ENCODE measurements at regions not wholly inside any gene's neighbourhood (a gene's known extent, or its start where the extent isn't known, plus 50 kb on each side); places are given as distances from the start of the nearest gene placed in this dataset.

- Histone ChIP-seq H3K36me3 (no peaks in the 10 kb centered on the region), H3K27me3 (peaks cover 0 to 20% (median 3%) of the 10 kb centered on the region in 4 donors), H3K27ac (no peak overlapping the region), H3K9me3 (no peaks in the 10 kb centered on the region), H3K4me1 (peaks cover 16 to 20% (median 18%) of the 10 kb centered on the region in 4 donors), H3K4me3 (no peak overlapping the region)
- DNase-seq = no peak
- ATAC-seq (ENCODE audit: low FRiP score in 2 of 2) = no peak
- WGBS, 2 donors = 79 to 83% methylated on average over 1 of the region's 1 CpG
- TF ChIP-seq EP300 (IDR thresholded peaks at IDR 0.05) = no peak
- no peak for TF ChIP-seq POLR2AphosphoS5 (IDR thresholded peaks at IDR 0.05)
- TF ChIP-seq CTCF (IDR thresholded peaks at IDR 0.05) = no peak
- TF ChIP-seq POLR2A (IDR thresholded peaks at IDR 0.05) = no peak
Observed at GRCh38 chr11:119580751-119581150, 148.2 kb downstream of the NECTIN1 start.

- H3K4me3 ChIP-seq = no peak overlapping the region
- ATAC-seq (ENCODE audit: low FRiP score in 2 of 2) (no peak), DNase-seq (no peak)
- H3K27ac ChIP-seq = no peak overlapping the region
- WGBS, 2 donors = 73 to 86% methylated on average over 3 of the region's 3 CpGs
- TF ChIP-seq POLR2AphosphoS5 (IDR thresholded peaks at IDR 0.05) (no peak), CTCF (IDR thresholded peaks at IDR 0.05) (no peak), POLR2A (IDR thresholded peaks at IDR 0.05) (no peak), EP300 (IDR thresholded peaks at IDR 0.05) (no peak)
- peaks cover 12 to 15% (median 14%) of the 10 kb centered on the region in 4 donors for H3K4me1 ChIP-seq
- no peaks in the 10 kb centered on the region for H3K36me3 ChIP-seq
- no peaks in the 10 kb centered on the region for H3K9me3 ChIP-seq
- H3K27me3 ChIP-seq = peaks cover 0 to 15% (median 3%) of the 10 kb centered on the region in 4 donors
Observed at GRCh38 chr11:119580081-119580480, 148.9 kb downstream of the NECTIN1 start.

- no peaks in the 10 kb centered on the region for H3K9me3 ChIP-seq
- TF ChIP-seq EP300 (IDR thresholded peaks at IDR 0.05) (no peak), CTCF (IDR thresholded peaks at IDR 0.05) (no peak), POLR2AphosphoS5 (IDR thresholded peaks at IDR 0.05) (no peak), POLR2A (IDR thresholded peaks at IDR 0.05) (no peak)
Observed at GRCh38 chr11:119578521-119579191, 150.3 kb downstream of the NECTIN1 start.

GRCh38 chr11:119573858-119574257 lies 150.9 kb upstream of the THY1 start:
- H3K36me3 ChIP-seq = no peaks in the 10 kb centered on the region
- no peak overlapping the region for H3K4me3 ChIP-seq
- peak; percentile 47 to 70 for ATAC-seq (ENCODE audit: low FRiP score in 2 of 2)
- no peaks in the 10 kb centered on the region for H3K4me1 ChIP-seq
- 52 to 60% methylated on average over 1 of the region's 1 CpG for WGBS, 2 donors
- H3K9me3 ChIP-seq = no peaks in the 10 kb centered on the region
- H3K27ac ChIP-seq = no peak overlapping the region
- H3K27me3 ChIP-seq = no peaks in the 10 kb centered on the region
- TF ChIP-seq CTCF (IDR thresholded peaks at IDR 0.05) (no peak), EP300 (IDR thresholded peaks at IDR 0.05) (no peak), POLR2AphosphoS5 (IDR thresholded peaks at IDR 0.05) (no peak), POLR2A (IDR thresholded peaks at IDR 0.05) (no peak)
- no peak for DNase-seq

More at GRCh38 chr11:119578521-119579191, 150.3 kb downstream of the NECTIN1 start:
- Histone ChIP-seq H3K27me3 (peaks cover 0 to 1% (median 0%) of the 10 kb centered on the region in 4 donors), H3K4me3 (no peak overlapping the region), H3K27ac (no peak overlapping the region), H3K4me1 (peaks cover 0 to 1% (median 0%) of the 10 kb centered on the region in 4 donors), H3K36me3 (no peaks in the 10 kb centered on the region)
- DNase-seq (no peak), ATAC-seq (ENCODE audit: low FRiP score in 2 of 2) (no peak)
- WGBS, 2 donors = 68 to 71% methylated on average over 11 of the region's 11 CpGs
